ENCODE measurements at regions not wholly inside any gene's neighbourhood (a gene's known extent, or its start where the extent isn't known, plus 50 kb on each side); places are given as distances from the start of the nearest gene placed in this dataset.

GRCh38 chr10:14396411-14397048 is 65.8 kb upstream of the FRMD4A start:
- peak; percentile 29 for TF ChIP-seq CTCF (IDR thresholded peaks at IDR 0.05; ENCODE audit: low read depth, low read length, missing input control)
- TF ChIP-seq REST (IDR thresholded peaks at IDR 0.05) = no peak
- TF ChIP-seq EGR1 (IDR thresholded peaks at IDR 0.05; ENCODE audit: low read depth in 2 of 2) = no peak
- TF ChIP-seq RAD21 (IDR thresholded peaks at IDR 0.05) = no peak
- no peak for TF ChIP-seq ATF3 (IDR thresholded peaks at IDR 0.05)
- TF ChIP-seq ZBTB33 (IDR thresholded peaks at IDR 0.05) = no peak
- TF ChIP-seq YY1 (IDR thresholded peaks at IDR 0.05) = no peak
- no peak for TF ChIP-seq HNF4A (conservative IDR thresholded peaks at IDR 0.05)
